IMR-90 (cell line): ENCODE measurements at regions not wholly inside any gene's neighbourhood (a gene's known extent, or its start where the extent isn't known, plus 50 kb on each side); places are given as distances from the start of the nearest gene placed in this dataset.

Source experiments
- ATAC-seq: fragments of 200-7000 bp; cut with Tn5 transposase; 2 replicates; pipeline ENCODE4 v1.9.1; 2020; ENCODE audit warnings: low read depth, mild to moderate bottlenecking, moderate library complexity
- BruUV-seq: library from RNA; stranded (reverse); fragments of 400-500 nt; replicated peaks from 2 replicates; lab custom pipeline; 2021; lab: Mats Ljungman, UMichigan
- CTCF ChIA-PET: fragments of 300-600 bp; formaldehyde crosslinking; extraction: SDS; loops from one replicate; lab custom pipeline; 2021; ENCODE audit warnings: antibody characterized with exemption; lab: Yijun Ruan, JAX
- POLR2A ChIA-PET: fragments of 300-600 bp; sonication (Branson Sonifier 250); formaldehyde crosslinking; loops from one replicate; lab custom pipeline; 2022; ENCODE audit warnings: antibody characterized with exemption; ENCODE audit not compliant: unreplicated experiment; lab: Charles Lee
- DNase-seq: peaks from one replicate; pipeline ENCODE4 v3.0.0; 2013
- H2AFZ ChIP-seq: replicated peaks from 2 replicates; pipeline ENCODE3; 2013; ENCODE audit warnings: low read length, mild to moderate bottlenecking; ENCODE audit not compliant: poor library complexity
- H2AK5ac ChIP-seq: 2 replicates; pipeline ENCODE4 v1.6.1; 2013; ENCODE audit warnings: low read depth, low read length, inconsistent platforms
- H2AK9ac ChIP-seq: replicated peaks from 2 replicates; pipeline ENCODE3; 2013; ENCODE audit warnings: mild to moderate bottlenecking, low read depth, low read length, moderate library complexity; ENCODE audit not compliant: poor library complexity
- H2BK120ac ChIP-seq: 2 replicates; pipeline ENCODE4 v1.6.1; 2013; ENCODE audit warnings: low read depth, low read length, inconsistent platforms
- H2BK15ac ChIP-seq: 3 replicates; pipeline ENCODE4 v1.6.1; 2013; ENCODE audit warnings: low read depth, low read length, inconsistent platforms
- H2BK20ac ChIP-seq: 2 replicates; pipeline ENCODE4 v1.6.1; 2013; ENCODE audit warnings: low read depth, mild to moderate bottlenecking, inconsistent platforms, low read length, moderate library complexity
- H2BK5ac ChIP-seq: 2 replicates; pipeline ENCODE4 v1.6.1; 2013; ENCODE audit warnings: mild to moderate bottlenecking, low read depth, low read length, inconsistent platforms; ENCODE audit not compliant: poor library complexity, severe bottlenecking
- H3K14ac ChIP-seq: replicated peaks from 2 replicates; pipeline ENCODE4 v1.6.1; 2013; ENCODE audit warnings: low read depth, low read length, inconsistent platforms
- H3K18ac ChIP-seq: 2 replicates; pipeline ENCODE4 v1.6.1; 2013; ENCODE audit warnings: low read depth, low read length, control low read depth
- H3K23ac ChIP-seq: 2 replicates; pipeline ENCODE4 v1.6.1; 2013; ENCODE audit warnings: low read depth, low read length, inconsistent platforms
- H3K27ac ChIP-seq: 2 replicates; pipeline ENCODE4 v1.5.1; 2013; ENCODE audit warnings: mild to moderate bottlenecking, control low read depth, low read length; ENCODE audit not compliant: insufficient read depth
- H3K27me3 ChIP-seq: 2 replicates; pipeline ENCODE4 v1.6.1; 2013; ENCODE audit warnings: low read length; ENCODE audit not compliant: control insufficient read depth, insufficient read depth
- H3K36me3 ChIP-seq: 2 replicates; pipeline ENCODE4 v1.6.1; 2013; ENCODE audit warnings: low read length, mixed read lengths; ENCODE audit not compliant: control insufficient read depth, insufficient read depth
- H3K4ac ChIP-seq: 2 replicates; pipeline ENCODE4 v1.6.1; 2013; ENCODE audit warnings: low read depth, low read length, inconsistent platforms
- H3K4me1 ChIP-seq: 2 replicates; pipeline ENCODE4 v1.6.1; 2013; ENCODE audit warnings: low read length, mixed read lengths; ENCODE audit not compliant: control insufficient read depth, insufficient read depth
- H3K4me2 ChIP-seq: 2 replicates; pipeline ENCODE4 v1.6.1; 2013; ENCODE audit warnings: low read depth, mild to moderate bottlenecking, control low read depth, low read length, moderate library complexity
- H3K4me3 ChIP-seq: 2 replicates; pipeline ENCODE4 v1.5.1; 2013; ENCODE audit warnings: low read depth, mild to moderate bottlenecking, control low read depth, low read length, moderate library complexity; ENCODE audit not compliant: insufficient read depth
- H3K56ac ChIP-seq: 2 replicates; pipeline ENCODE4 v1.6.1; 2013; ENCODE audit warnings: low read length, inconsistent platforms; ENCODE audit not compliant: insufficient read depth; ENCODE audit errors: extremely low read depth
- H3K79me1 ChIP-seq, 2 experiments: 2 replicates each; pipeline ENCODE4 v1.6.1; 2013; ENCODE audit warnings: low read length in 2 of 2, inconsistent platforms in 1 of 2, low read depth in 1 of 2
- H3K9ac ChIP-seq: 2 replicates; pipeline ENCODE4 v1.6.1; 2013; ENCODE audit warnings: low read depth, low read length, control low read depth
- H3K9me1 ChIP-seq: 2 replicates; pipeline ENCODE4 v1.6.1; 2013; ENCODE audit warnings: low read length, inconsistent platforms; ENCODE audit not compliant: insufficient read depth
- H3K9me3 ChIP-seq: 2 replicates; pipeline ENCODE4 v1.6.1; 2013; ENCODE audit warnings: low read length; ENCODE audit not compliant: control insufficient read depth, insufficient read depth
- H4K20me1 ChIP-seq: 2 replicates; pipeline ENCODE4 v1.6.1; 2013; ENCODE audit warnings: low read length, inconsistent platforms; ENCODE audit not compliant: insufficient read depth
- H4K5ac ChIP-seq: 2 replicates; pipeline ENCODE4 v1.6.1; 2013; ENCODE audit warnings: mild to moderate bottlenecking, low read depth, low read length, control low read depth
- H4K8ac ChIP-seq, 2 experiments: 2 replicates each; pipeline ENCODE4 v1.6.1; 2013; ENCODE audit warnings: low read depth in 2 of 2, low read length in 2 of 2, control low read depth in 1 of 2, inconsistent platforms in 1 of 2
- H4K91ac ChIP-seq: 2 replicates; pipeline ENCODE4 v1.6.1; 2013; ENCODE audit warnings: low read depth, low read length, inconsistent platforms; ENCODE audit not compliant: insufficient read depth
- BHLHE40 ChIP-seq: fragments of 150-350 bp; IDR thresholded peaks from 2 replicates; pipeline ENCODE4 v1.6.1; 2016; ENCODE audit warnings: mild to moderate bottlenecking, low read depth, low read length
- CEBPB ChIP-seq: IDR thresholded peaks from 2 replicates; pipeline ENCODE4 v1.6.1; 2012; ENCODE audit warnings: low read depth, low read length, improper control_type of control experiment
- CHD1 ChIP-seq: IDR thresholded peaks from 2 replicates; pipeline ENCODE4 v1.6.1; 2012; ENCODE audit warnings: low read depth, low read length, improper control_type of control experiment
- FOS ChIP-seq: fragments of 150-350 bp; IDR thresholded peaks from 2 replicates; pipeline ENCODE4 v1.6.1; 2016; ENCODE audit warnings: low read depth, low read length
- MAFK ChIP-seq: IDR thresholded peaks from 2 replicates; pipeline ENCODE4 v1.6.1; 2012; ENCODE audit warnings: low read depth, low read length, improper control_type of control experiment
- MXI1 ChIP-seq: IDR thresholded peaks from 2 replicates; pipeline ENCODE4 v1.6.1; 2012; ENCODE audit warnings: low read depth, mild to moderate bottlenecking, low read length, moderate library complexity, borderline replicate concordance
- NFE2L2 ChIP-seq: fragments of 150-350 bp; IDR thresholded peaks from 2 replicates; pipeline ENCODE4 v1.6.1; 2016; ENCODE audit warnings: low read depth, mild to moderate bottlenecking, low read length
- RAD21 ChIP-seq: IDR thresholded peaks from 2 replicates; pipeline ENCODE4 v1.6.1; 2012; ENCODE audit warnings: low read length, improper control_type of control experiment
- RFX5 ChIP-seq: IDR thresholded peaks from 2 replicates; pipeline ENCODE4 v1.8.0; 2012; ENCODE audit warnings: low read depth, mild to moderate bottlenecking, low read length, moderate library complexity
- WGBS, 2 experiments: methylation state at CpG; one replicate each; pipeline versions ENCODE4 v1.1.5 to v1.1.7; 2013; ENCODE audit warnings: missing lambda C conversion rate in 2 of 2; ENCODE audit not compliant: insufficient read length in 1 of 2; ENCODE audit errors: extremely low coverage in 2 of 2; 5-methylcytosine and 5-hydroxymethylcytosine counted together
- dilution Hi-C: fragments of 300-500 bp; cut with HindIII; formaldehyde crosslinking; loops from one replicate; pipeline ENCODE4 v1.14.3; 2018; ENCODE audit warnings: low sequenced_read_pairs; ENCODE audit not compliant: unreplicated experiment
- in situ Hi-C: fragments of 300-500 bp; cut with MboI; formaldehyde crosslinking; loops from 3 replicates; pipeline ENCODE4 v1.14.3; 2019; ENCODE audit warnings: low sequenced_read_pairs, inconsistent platforms, mixed read lengths
- intact Hi-C: fragments of 100-400 bp; cut with micrococcal nuclease; formaldehyde crosslinking; loops from 2 replicates; pipeline ENCODE4 v1.10.0; 2022
- TF ChIP-seq, protein P1 (sequence below): fragments of 150-350 bp; IDR thresholded peaks from 2 replicates; pipeline ENCODE4 v1.6.1; 2017; ENCODE audit warnings: mild to moderate bottlenecking, antibody characterized with exemption, low read length, low read depth
- TF ChIP-seq, protein P2 (sequence below): fragments of 150-350 bp; IDR thresholded peaks from 2 replicates; pipeline ENCODE4 v1.6.1; 2016; ENCODE audit warnings: low read depth, mild to moderate bottlenecking, low read length, moderate library complexity, borderline replicate concordance
- TF ChIP-seq, protein P3 (sequence below): conservative IDR thresholded peaks from 2 replicates; pipeline ENCODE4 v1.5.1; 2012; ENCODE audit warnings: mild to moderate bottlenecking, low read depth, low read length, improper control_type of control experiment

DNA sequence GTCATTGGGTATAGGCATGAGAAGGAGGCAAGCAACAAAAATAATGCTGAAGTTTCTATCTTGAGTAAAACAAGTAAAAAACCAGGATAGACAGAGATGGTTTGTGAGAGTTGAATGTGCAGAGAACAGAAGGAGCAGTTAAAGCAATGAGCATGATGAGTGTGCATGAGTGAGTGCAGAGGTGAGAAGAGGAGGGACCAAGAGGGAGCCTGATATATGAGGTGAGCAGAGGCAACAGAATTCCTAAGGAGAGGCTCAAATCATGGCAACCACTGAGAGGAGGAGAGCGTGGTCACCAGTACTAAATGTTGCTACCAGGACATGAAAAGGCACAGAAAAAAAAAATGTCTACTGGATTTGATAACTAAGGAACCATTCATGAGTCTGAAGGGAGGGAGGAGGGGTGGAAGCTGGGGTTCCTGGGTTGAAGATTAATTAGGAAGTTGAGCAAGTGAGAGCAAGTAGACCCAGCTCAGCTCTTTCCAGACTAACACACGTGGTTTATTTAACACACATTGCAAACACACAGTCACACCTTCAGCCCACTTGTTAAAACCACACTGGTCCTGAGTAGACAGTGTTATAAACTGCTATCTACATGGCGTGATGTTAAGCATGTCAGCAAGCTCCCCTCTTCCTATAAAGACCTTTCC lies 69.0 kb upstream of the IQCM start:
- H4K5ac ChIP-seq = no peak overlapping the region
- H3K36me3 ChIP-seq = no peaks in the 10 kb centered on the region
- H3K4me2 ChIP-seq = no peak overlapping the region
- no peak overlapping the region for H3K4ac ChIP-seq
- no peak for ATAC-seq
- TF ChIP-seq BHLHE40 (no peak), MXI1 (no peak), CEBPB (no peak), CHD1 (no peak), RAD21 (no peak), NFE2L2 (no peak), MAFK (no peak), FOS (no peak), RFX5 (no peak)
- TF ChIP-seq, protein P1, sequence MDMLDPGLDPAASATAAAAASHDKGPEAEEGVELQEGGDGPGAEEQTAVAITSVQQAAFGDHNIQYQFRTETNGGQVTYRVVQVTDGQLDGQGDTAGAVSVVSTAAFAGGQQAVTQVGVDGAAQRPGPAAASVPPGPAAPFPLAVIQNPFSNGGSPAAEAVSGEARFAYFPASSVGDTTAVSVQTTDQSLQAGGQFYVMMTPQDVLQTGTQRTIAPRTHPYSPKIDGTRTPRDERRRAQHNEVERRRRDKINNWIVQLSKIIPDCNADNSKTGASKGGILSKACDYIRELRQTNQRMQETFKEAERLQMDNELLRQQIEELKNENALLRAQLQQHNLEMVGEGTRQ = no peak
- TF ChIP-seq, protein P2, sequence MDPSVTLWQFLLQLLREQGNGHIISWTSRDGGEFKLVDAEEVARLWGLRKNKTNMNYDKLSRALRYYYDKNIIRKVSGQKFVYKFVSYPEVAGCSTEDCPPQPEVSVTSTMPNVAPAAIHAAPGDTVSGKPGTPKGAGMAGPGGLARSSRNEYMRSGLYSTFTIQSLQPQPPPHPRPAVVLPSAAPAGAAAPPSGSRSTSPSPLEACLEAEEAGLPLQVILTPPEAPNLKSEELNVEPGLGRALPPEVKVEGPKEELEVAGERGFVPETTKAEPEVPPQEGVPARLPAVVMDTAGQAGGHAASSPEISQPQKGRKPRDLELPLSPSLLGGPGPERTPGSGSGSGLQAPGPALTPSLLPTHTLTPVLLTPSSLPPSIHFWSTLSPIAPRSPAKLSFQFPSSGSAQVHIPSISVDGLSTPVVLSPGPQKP = no peak
- TF ChIP-seq, protein P3, sequence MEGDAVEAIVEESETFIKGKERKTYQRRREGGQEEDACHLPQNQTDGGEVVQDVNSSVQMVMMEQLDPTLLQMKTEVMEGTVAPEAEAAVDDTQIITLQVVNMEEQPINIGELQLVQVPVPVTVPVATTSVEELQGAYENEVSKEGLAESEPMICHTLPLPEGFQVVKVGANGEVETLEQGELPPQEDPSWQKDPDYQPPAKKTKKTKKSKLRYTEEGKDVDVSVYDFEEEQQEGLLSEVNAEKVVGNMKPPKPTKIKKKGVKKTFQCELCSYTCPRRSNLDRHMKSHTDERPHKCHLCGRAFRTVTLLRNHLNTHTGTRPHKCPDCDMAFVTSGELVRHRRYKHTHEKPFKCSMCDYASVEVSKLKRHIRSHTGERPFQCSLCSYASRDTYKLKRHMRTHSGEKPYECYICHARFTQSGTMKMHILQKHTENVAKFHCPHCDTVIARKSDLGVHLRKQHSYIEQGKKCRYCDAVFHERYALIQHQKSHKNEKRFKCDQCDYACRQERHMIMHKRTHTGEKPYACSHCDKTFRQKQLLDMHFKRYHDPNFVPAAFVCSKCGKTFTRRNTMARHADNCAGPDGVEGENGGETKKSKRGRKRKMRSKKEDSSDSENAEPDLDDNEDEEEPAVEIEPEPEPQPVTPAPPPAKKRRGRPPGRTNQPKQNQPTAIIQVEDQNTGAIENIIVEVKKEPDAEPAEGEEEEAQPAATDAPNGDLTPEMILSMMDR = no peak
- no peaks in the 10 kb centered on the region for H4K20me1 ChIP-seq
- no peak overlapping the region for H3K9ac ChIP-seq
- H2BK15ac ChIP-seq = peak overlapping the region; percentile 56; the same call in 1 of the 3 replicates
- intact Hi-C loops = loop anchor here (5.0 kb wide), 1 partner anchor 597 kb away; no protein-coding TSS in a partner anchor
- H4K91ac ChIP-seq = peak overlapping the region; percentile 13; the same call in 1 of the 2 replicates
- no peaks in the 10 kb centered on the region for H3K79me1 ChIP-seq
- POLR2A ChIA-PET = no interaction called here
- no peak overlapping the region for H4K8ac ChIP-seq
- H2BK5ac ChIP-seq = no peak overlapping the region
- H2BK20ac ChIP-seq = peak overlapping the region; percentile 61
- CTCF ChIA-PET = interaction anchor here (1.3 kb wide), 1 partner anchor 12 kb away, joined by 3 read pairs; no protein-coding TSS in a partner anchor
- no peak overlapping the region for H2AK5ac ChIP-seq
- H2AFZ ChIP-seq = no peak overlapping the region
- H3K18ac ChIP-seq = no peak overlapping the region
- H2AK9ac ChIP-seq = no peak overlapping the region
- H3K56ac ChIP-seq = no peak overlapping the region
- H3K9me3 ChIP-seq = no peaks in the 10 kb centered on the region
- in situ Hi-C loops = loop anchor here (25.0 kb wide), 1 partner anchor 922 kb away; no protein-coding TSS in a partner anchor
- H3K23ac ChIP-seq = no peak overlapping the region
- H3K14ac ChIP-seq = no peak overlapping the region
- H2BK120ac ChIP-seq = 0 out of 2 replicates have a peak overlapping the region, but pooled peaks have one; percentile 59
- dilution Hi-C loops = no loop called here
- no peaks in the 10 kb centered on the region for H3K27me3 ChIP-seq
- H3K4me1 ChIP-seq = peaks cover 6% of the 10 kb centered on the region
- no peak for DNase-seq
- BruUV-seq = no TSS peak
- no peaks in the 10 kb centered on the region for H3K9me1 ChIP-seq
- H3K4me3 ChIP-seq = no peak overlapping the region
- no peak overlapping the region for H3K27ac ChIP-seq
- WGBS, 2 experiments = 80% methylated on average over 1 of the region's 3 CpGs; no CpG with 5 or more reads in 1 of the 2 experiments
